ENCODE measurements at regions not wholly inside any gene's neighbourhood (a gene's known extent, or its start where the extent isn't known, plus 50 kb on each side); places are given as distances from the start of the nearest gene placed in this dataset.

DNA sequence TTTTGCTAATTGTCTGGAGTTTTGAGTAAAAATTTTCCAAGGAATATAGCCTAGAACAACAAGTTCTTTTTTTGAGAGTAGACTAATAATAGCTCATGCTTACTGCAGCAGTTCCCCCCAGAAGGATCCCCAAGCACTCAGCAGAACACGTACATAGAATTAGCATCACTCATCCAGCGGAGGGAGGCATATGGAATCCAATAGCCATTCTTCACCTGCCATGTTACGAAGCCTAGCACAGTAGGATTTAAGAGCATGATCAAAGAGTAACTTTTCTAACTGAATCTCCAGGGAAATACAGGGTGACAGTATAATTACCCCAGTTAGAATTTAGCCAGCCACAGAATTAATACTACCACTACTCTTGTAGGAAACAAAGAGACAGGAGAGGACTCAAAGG is 511.7 kb upstream of the NOX3 start:
- no peak for DNase-seq

GRCh38 chr6:155964544-155964943 is 508.9 kb upstream of the NOX3 start:
- no peak for DNase-seq

- DNase-seq, result no peak
Measured at GRCh38 chr6:155962276-155962675, 506.6 kb upstream of the NOX3 start.

- no peak for DNase-seq
Measured at GRCh38 chr6:155959898-155960495, 504.4 kb upstream of the NOX3 start.

DNA sequence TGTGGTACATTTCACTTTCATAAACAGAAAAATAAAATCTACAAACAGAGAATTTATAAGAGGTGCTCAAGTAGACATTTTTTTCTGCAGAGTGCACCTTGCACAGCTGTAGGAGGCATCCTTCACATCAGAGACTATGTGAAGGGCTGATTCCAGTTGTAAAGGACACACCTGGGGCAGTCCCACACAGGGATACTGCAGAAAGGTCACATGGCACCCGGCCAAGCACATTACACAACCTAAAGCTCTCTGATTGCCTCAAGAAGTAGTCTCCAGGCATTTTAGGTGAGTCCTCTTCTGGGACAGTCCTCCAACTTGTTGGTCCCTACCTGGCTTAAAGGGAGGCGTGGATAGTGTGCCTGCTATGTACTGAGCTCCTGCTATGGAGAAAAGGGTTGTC is 502.9 kb upstream of the NOX3 start:
- no peak for DNase-seq

DNA sequence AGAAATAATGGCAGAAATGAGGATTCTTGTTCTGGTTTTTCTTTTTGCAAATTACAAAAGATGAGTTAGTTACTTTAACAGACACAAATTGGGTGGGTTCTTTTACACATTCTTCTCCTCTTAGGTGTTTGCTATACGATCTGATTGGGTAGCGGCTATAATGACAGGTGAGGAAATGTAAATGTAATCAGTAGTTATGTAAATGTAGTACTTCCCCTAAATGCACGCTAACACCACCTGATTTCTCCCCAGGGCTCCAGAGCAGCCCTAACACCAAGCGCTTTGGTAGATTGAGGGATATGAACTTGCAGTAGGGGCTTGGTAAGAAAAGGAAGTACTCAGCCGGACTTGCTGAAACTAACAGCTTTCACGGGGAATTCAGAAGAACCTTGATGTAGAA is 499.4 kb upstream of the NOX3 start:
- no peak for DNase-seq

- DNase-seq, result no peak
Measured at GRCh38 chr6:155954149-155954548, 498.5 kb upstream of the NOX3 start.

DNA sequence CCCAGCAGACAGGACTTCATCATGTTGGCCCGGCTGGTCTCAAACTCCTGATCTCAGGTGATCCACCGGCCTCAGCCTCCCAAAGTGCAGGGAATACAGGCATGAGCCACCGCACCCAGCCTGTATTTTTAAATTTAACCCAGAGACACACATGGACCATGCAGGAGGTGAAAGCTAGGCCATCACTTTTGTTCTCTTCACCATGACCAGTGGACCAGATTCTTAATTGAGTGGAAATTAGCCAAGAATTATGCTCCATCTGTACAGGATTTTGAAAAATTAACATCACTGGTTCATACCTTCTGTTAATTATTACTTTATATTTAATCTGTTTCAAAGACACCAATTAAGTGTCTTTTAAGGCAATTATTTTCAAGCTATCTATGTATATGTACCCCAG is 493.6 kb upstream of the NOX3 start:
- no peak for DNase-seq

DNA sequence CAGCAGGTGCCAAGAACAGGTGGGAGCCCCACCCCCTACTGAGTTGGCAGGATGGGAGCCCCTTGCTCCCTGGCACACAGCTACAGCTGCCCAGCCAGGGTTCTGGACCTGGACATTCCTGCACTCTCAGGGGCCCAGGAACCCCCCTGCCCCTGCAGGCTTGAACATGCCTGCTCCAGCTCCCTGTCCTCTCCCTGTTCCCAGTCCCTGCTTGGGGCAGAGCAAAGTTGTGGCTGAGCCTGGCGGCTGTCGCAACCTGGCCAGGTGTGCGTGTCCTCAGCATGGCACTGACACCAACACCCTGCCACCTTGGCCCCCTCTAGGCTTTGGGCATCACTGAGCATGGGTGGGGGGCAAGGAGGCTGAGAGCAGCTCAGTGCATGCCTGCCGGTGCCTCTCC is 491.2 kb upstream of the NOX3 start:
- DNase-seq, result no peak

- DNase-seq, result no peak
Measured at GRCh38 chr6:155943635-155944034, 488.0 kb upstream of the NOX3 start.

DNA sequence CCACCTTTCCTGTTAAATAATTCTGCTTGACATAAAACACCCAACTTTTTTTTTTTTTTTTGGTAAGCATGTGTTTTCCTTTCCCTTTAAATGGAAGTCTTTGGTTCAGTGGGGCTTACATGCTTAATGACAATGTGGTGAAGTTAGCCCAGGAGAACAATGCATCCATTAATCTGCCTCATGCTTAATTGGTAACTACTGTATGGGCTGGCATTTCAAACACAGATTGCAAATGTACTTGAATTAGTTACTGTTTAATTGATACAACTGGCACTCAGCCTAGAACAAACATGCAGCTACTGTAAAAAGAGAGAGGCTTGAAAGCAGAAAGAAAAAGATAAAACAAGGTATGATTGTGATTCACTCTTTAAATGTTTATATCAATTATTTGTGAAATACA is 483.6 kb upstream of the NOX3 start:
- DNase-seq, result no peak

DNA sequence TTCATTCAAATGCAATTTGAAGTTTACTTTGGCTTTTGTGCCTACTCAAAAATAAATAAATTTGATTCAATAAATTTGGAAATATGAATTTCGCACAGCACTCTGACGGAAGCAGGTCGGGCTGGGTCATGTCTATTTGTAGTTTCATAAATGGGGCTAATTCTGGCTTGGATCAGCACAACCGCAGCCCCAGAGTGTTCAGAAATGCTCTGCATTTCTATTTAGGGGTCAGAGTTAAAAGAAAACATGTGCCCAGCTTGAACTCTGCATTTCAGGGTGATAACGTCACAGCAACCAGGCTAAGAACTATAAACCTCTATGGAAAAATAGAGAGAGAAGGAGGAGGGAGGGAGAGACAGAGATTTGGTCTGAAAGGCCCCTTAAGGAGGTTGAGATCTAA is 480.9 kb upstream of the NOX3 start:
- no peak for DNase-seq

GRCh38 chr6:155936127-155936526 is 480.5 kb upstream of the NOX3 start:
- no peak for DNase-seq

- no peak for DNase-seq
Measured at GRCh38 chr6:155916846-155917624, 461.4 kb upstream of the NOX3 start.

DNA sequence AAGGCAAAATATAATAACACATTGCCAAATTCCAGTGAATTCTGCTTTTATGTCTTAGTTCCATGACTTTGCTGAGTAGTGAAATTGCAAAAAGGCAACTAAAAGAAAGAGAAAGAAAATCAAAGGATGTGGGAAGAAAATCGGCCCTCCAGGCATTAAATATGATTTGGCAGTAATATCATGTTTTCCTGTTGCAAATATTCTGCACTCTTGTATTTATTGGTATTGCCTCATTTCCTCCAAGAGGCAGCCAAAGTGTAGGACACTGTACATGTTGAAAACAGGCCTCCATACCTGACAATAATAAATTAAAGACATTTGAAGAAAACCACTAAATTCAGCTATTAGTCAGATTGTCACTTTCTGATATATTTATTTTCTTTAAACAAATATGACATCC is 460.0 kb upstream of the NOX3 start:
- DNase-seq, result no peak

DNA sequence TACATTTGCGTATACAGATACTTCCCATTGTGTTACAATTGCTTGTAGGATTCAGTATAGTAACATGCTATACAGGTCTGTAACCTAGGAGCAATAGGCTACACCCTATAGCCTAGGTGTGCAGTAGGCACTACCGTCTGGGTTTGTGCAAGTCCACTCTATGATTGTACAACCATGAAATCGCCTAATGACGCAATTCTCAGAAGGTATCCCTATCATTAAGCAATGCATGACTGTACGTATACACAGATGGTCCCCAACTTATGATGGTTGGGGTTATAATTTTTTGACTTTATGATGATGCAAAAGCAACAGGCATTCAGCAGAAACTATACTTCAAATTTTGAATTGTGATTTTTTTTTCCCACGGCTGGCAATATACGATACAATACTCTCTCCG is 458.2 kb upstream of the NOX3 start:
- DNase-seq, result no peak

DNA sequence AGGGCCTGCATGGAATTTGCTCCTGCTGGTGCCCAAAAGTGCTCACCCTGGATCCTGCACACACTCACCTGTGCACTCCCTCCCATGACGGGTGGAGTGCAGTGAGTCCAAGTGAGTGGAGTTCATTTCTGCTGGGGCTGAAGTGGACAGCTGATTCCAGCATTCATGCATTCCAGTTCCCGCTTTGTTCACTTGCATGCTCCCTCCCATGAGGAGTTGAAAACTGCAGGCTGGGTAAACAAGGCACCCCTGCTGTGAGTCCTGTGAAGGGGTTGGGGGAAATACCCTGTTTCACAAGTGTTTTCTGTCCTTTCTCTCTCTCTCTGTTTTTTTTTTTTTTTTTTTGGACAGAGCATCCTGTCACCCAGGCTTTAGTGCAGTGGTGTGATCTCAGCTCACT is 454.1 kb upstream of the NOX3 start:
- no peak for DNase-seq

DNA sequence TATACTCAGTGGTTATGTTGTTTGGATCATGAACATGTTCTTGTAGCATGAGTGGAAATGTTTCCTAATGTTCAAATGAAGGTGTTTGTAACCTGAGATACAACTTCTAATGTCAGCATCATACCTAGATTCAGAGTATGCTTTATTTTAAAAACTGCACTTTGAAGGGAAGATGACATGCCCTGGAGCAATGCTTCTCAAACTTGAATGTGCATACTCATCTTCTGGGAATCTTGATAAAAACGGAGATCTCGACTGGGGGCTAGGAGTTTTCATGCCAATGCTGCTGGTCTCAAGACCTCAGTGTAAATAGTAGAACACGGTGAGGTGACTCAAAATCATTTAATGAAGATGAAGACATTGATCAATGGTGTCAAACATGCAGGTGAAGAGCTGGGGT is 440.0 kb upstream of the NOX3 start:
- no peak for DNase-seq

DNA sequence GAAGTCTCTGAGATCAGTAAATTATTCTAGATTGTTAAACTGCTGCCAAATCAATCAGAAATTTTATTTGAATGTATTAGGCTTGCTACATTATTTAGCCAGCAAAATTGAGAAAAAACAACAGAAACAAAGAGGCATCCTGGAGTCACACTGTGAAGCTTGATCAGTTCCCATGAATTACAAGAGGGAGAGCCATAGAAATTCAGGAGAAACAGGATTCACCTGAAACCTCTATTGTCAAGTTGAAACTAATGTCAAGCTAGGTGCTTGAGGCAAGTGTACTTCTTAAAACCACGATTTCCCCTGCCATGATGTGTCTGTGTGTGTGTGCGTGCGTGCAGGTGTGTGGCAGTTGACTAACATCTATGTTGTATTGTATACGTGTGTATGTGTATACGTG is 439.1 kb upstream of the NOX3 start:
- DNase-seq, result no peak

DNA sequence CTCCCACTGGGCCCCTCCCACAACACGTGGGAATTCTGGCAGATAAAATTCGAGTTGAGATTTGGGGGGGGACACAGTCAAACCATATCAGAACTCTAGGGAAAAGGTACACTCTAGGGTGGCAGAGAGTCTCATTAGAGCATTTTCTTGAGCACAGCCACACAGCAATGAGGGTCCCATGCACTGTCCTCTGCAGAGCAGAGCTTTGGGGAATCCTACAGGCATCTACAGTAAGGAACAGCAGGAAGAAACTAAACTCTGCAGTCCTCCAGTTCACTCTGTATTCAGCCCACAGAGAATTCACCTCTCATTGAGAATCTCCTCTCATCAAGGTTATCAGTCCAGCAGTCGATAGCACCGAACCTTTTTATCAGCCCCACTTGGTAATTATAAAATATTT is 438.6 kb upstream of the NOX3 start:
- DNase-seq, result no peak

DNA sequence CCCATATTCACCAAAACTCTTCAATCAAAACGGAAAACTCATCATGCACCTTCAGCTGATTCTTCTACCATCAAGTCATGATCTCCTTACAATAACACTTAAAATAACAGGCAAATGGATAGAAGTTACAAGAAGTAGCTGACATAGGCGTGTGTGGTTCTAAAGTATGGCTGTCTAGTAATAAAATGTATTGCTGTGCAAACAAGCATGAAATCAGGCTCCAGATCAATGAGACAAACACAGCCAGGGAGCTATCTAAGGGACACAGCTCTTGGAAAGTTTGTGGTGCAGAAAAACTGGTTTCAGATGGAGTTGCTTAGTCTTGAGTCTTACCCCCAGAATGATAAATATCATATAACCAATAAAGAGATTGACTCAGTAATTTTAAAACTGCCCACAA is 434.8 kb upstream of the NOX3 start:
- no peak for DNase-seq

DNA sequence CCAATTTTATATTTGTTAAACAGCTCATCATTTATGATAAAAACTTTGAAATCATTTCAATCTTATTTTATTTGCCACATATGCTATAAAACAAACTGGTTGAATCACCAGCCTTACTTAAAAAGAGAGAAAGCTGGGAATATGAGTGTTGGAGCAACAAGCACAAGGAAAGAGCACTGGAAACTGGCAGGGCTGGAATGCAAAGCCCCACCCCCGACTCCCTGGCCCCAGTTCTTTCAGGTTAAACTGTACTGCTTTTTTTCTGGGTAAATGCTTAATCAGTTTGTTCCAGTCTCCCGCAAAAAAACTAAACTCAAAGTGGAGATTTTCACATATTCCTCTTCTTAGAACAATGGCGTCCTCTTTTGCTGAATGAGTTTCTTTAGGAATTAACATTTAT is 433.8 kb upstream of the NOX3 start:
- DNase-seq, result no peak

GRCh38 chr6:155887421-155887820 is 431.8 kb upstream of the NOX3 start:
- no peak for DNase-seq

GRCh38 chr6:155883741-155884140 is 428.1 kb upstream of the NOX3 start:
- no peak for DNase-seq

- DNase-seq, result no peak
Measured at GRCh38 chr6:155883334-155883731, 427.7 kb upstream of the NOX3 start.

Data from stimulated activated CD4-positive, alpha-beta T cell treated with anti-CD3 and anti-CD28 coated beads, Interleukin-2, amount 100 ng/mL, for 48 hours (primary cell).